ENCODE measurements at regions not wholly inside any gene's neighbourhood (a gene's known extent, or its start where the extent isn't known, plus 50 kb on each side); places are given as distances from the start of the nearest gene placed in this dataset.

GRCh38 chr16:88298181-88298832 lies 84.5 kb upstream of the ZNF469 start:
- no peak for TF ChIP-seq POLR2A (IDR thresholded peaks at IDR 0.05)
- TF ChIP-seq CTCF (IDR thresholded peaks at IDR 0.05), result no peak
- no peak for TF ChIP-seq POLR2AphosphoS5 (IDR thresholded peaks at IDR 0.05)
